Endodermal cell (in vitro differentiated cells): ENCODE measurements at regions not wholly inside any gene's neighbourhood (a gene's known extent, or its start where the extent isn't known, plus 50 kb on each side); places are given as distances from the start of the nearest gene placed in this dataset.
A peak's percentile ranks its signal among the peaks of the same experiment; 100 is the strongest.

Source experiments
- DNase-seq: peaks from one replicate; pipeline ENCODE4 v3.0.0-alpha.2; 2017
- H3K27ac ChIP-seq: 2 replicates; pipeline ENCODE4 v1.5.1; 2013; ENCODE audit warnings: mild to moderate bottlenecking, low read depth, low read length, moderate library complexity
- H3K27me3 ChIP-seq: 2 replicates; pipeline ENCODE4 v1.6.1; 2013; ENCODE audit warnings: mild to moderate bottlenecking, low read length, moderate library complexity; ENCODE audit not compliant: insufficient read depth, control insufficient read depth, poor library complexity, severe bottlenecking
- H3K36me3 ChIP-seq: 2 replicates; pipeline ENCODE4 v1.7.0; 2013; ENCODE audit warnings: mild to moderate bottlenecking, low read length, moderate library complexity; ENCODE audit not compliant: control insufficient read depth, insufficient read depth
- H3K4me1 ChIP-seq: one replicate; pipeline ENCODE4 v1.7.0; 2013; ENCODE audit warnings: low read length; ENCODE audit not compliant: control insufficient read depth, insufficient read depth
- H3K4me3 ChIP-seq: 2 replicates; pipeline ENCODE4 v1.5.1; 2013; ENCODE audit warnings: mild to moderate bottlenecking, low read length, moderate library complexity
- H3K9ac ChIP-seq: 2 replicates; pipeline ENCODE4 v1.6.1; 2013; ENCODE audit warnings: mild to moderate bottlenecking, low read length, moderate library complexity; ENCODE audit not compliant: poor library complexity, severe bottlenecking; ENCODE audit errors: extremely low read depth
- H3K9me3 ChIP-seq: 2 replicates; pipeline ENCODE4 v1.6.1; 2013; ENCODE audit warnings: mild to moderate bottlenecking, low read length, moderate library complexity; ENCODE audit not compliant: control insufficient read depth
- H3K27ac Mint-ChIP-seq: 2 replicates; pipeline ENCODE4 v1.8.0; 2020; ENCODE audit warnings: mixed read lengths
- H3K27me3 Mint-ChIP-seq: 2 replicates; pipeline ENCODE4 v1.8.0; 2021; ENCODE audit warnings: mild to moderate bottlenecking, mixed read lengths; ENCODE audit not compliant: insufficient read depth
- H3K36me3 Mint-ChIP-seq: 2 replicates; pipeline ENCODE4 v1.8.0; 2020; ENCODE audit warnings: low read depth, mixed read lengths
- H3K4me1 Mint-ChIP-seq: 2 replicates; pipeline ENCODE4 v1.8.0; 2020; ENCODE audit warnings: mixed read lengths
- H3K4me3 Mint-ChIP-seq: 2 replicates; pipeline ENCODE4 v1.8.0; 2020; ENCODE audit warnings: mild to moderate bottlenecking, moderate library complexity, mixed read lengths
- H3K9me3 Mint-ChIP-seq: 2 replicates; pipeline ENCODE4 v1.8.0; 2020; ENCODE audit warnings: mild to moderate bottlenecking, mixed read lengths
- WGBS, 2 experiments: methylation state at CpG; one replicate each; pipeline versions ENCODE4 v1.1.5 to v1.1.7; 2013; ENCODE audit warnings: missing lambda C conversion rate in 2 of 2, mixed read lengths in 1 of 2; ENCODE audit not compliant: insufficient coverage in 1 of 2, insufficient read length in 1 of 2; 5-methylcytosine and 5-hydroxymethylcytosine counted together
- TF ChIP-seq, protein P1 (sequence below): fragments of 200-600 bp; sonication (generic); conservative IDR thresholded peaks from 2 replicates; pipeline ENCODE4 v1.5.0; 2021; ENCODE audit warnings: antibody characterized with exemption, mild to moderate bottlenecking

DNA sequence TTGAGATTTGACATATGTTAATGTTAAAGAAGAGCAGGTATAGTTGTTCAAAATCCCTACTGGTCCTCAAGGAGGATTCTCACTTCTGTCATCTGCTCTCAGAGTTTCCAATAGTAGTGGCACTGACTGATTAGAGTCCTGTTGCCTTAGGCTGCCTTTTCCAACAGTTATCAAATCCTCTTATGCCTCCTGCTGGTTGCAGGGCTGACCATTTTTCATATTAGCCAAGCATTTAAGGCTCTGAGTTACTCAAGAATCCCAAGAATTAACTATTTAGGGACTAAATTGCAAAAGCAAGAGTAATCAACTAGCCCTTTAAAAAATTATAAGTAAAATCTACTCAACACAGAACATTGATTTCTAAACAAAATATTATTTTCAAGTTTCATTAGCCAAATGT is 212.0 kb upstream of the CHORDC1 start:
- Mint-ChIP-seq H3K27me3 (no peaks in the 10 kb centered on the region), H3K4me1 (peaks cover 15% of the 10 kb centered on the region), H3K36me3 (no peaks in the 10 kb centered on the region), H3K9me3 (no peaks in the 10 kb centered on the region), H3K4me3 (no peak overlapping the region), H3K27ac (no peak overlapping the region)
- no peak overlapping the region for H3K27ac ChIP-seq
- H3K4me3 ChIP-seq, result no peak overlapping the region
- no peaks in the 10 kb centered on the region for H3K4me1 ChIP-seq
- H3K9me3 ChIP-seq, result no peaks in the 10 kb centered on the region
- H3K36me3 ChIP-seq, result no peaks in the 10 kb centered on the region
- TF ChIP-seq, protein P1, sequence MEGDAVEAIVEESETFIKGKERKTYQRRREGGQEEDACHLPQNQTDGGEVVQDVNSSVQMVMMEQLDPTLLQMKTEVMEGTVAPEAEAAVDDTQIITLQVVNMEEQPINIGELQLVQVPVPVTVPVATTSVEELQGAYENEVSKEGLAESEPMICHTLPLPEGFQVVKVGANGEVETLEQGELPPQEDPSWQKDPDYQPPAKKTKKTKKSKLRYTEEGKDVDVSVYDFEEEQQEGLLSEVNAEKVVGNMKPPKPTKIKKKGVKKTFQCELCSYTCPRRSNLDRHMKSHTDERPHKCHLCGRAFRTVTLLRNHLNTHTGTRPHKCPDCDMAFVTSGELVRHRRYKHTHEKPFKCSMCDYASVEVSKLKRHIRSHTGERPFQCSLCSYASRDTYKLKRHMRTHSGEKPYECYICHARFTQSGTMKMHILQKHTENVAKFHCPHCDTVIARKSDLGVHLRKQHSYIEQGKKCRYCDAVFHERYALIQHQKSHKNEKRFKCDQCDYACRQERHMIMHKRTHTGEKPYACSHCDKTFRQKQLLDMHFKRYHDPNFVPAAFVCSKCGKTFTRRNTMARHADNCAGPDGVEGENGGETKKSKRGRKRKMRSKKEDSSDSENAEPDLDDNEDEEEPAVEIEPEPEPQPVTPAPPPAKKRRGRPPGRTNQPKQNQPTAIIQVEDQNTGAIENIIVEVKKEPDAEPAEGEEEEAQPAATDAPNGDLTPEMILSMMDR, result peak; percentile 56
- H3K9ac ChIP-seq, result no peak overlapping the region
- H3K27me3 ChIP-seq, result no peaks in the 10 kb centered on the region
- DNase-seq, result peak; percentile 47

DNA sequence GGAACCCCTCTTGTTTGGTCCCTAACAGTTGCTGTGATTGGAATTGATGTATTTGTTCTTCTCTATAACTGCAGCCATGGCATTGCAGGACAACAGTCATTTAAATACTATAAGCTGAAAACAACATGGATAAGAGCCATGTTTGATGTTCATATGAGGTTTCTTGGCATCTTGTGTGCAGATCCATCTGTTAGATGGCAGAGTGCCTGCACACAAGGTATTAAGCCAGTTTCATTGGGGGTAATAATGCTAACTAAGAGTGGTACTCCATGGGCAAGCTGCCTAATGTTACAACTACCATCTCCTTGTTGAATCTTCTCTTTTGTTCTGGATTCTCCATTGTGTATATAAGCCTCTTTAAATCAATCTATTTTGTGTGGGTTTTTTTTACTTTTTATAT is 206.0 kb upstream of the CHORDC1 start:
- Mint-ChIP-seq H3K27me3 (no peaks in the 10 kb centered on the region), H3K4me3 (no peak overlapping the region), H3K9me3 (no peaks in the 10 kb centered on the region), H3K4me1 (peaks cover 5% of the 10 kb centered on the region), H3K27ac (no peak overlapping the region), H3K36me3 (no peaks in the 10 kb centered on the region)
- no peaks in the 10 kb centered on the region for H3K36me3 ChIP-seq
- H3K4me3 ChIP-seq, result no peak overlapping the region
- H3K9me3 ChIP-seq, result no peaks in the 10 kb centered on the region
- H3K27ac ChIP-seq, result no peak overlapping the region
- H3K4me1 ChIP-seq, result no peaks in the 10 kb centered on the region
- H3K27me3 ChIP-seq, result no peaks in the 10 kb centered on the region
- no peak overlapping the region for H3K9ac ChIP-seq
- DNase-seq, result no peak
- TF ChIP-seq, protein P1, result no peak

DNA sequence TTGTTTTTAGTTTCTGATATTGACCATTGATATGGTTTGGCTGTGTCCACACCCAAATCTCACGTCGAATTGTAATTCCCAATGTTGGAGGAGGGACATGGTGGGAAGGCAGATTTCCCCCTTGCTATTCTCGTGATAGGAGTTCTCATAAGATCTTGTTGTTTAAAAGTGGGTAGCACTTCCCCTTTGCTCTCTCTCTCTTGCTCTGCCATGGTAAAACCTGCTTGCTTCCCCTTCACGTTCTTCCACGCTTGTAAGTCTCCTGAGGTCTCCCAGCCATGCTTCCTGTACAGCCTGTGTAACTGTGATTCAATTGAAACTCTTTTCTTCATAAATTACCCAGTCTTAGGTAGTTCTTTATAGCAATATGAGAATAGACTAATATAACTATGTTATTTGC is 203.6 kb upstream of the CHORDC1 start:
- no peak for DNase-seq
- Mint-ChIP-seq H3K4me3 (no peak overlapping the region), H3K9me3 (no peaks in the 10 kb centered on the region), H3K36me3 (no peaks in the 10 kb centered on the region), H3K27ac (no peak overlapping the region), H3K27me3 (no peaks in the 10 kb centered on the region), H3K4me1 (peaks cover 5% of the 10 kb centered on the region)
- H3K9ac ChIP-seq, result no peak overlapping the region
- H3K36me3 ChIP-seq, result no peaks in the 10 kb centered on the region
- H3K27me3 ChIP-seq, result no peaks in the 10 kb centered on the region
- H3K27ac ChIP-seq, result no peak overlapping the region
- H3K4me3 ChIP-seq, result no peak overlapping the region
- H3K9me3 ChIP-seq, result no peaks in the 10 kb centered on the region
- no peaks in the 10 kb centered on the region for H3K4me1 ChIP-seq
- TF ChIP-seq, protein P1, result no peak
- 96 to 99% methylated on average over 3 to 5 of the region's 5 CpGs for WGBS, 2 experiments
